Muscle of leg (tissue), 3 donors: ENCODE measurements at regions not wholly inside any gene's neighbourhood (a gene's known extent, or its start where the extent isn't known, plus 50 kb on each side); places are given as distances from the start of the nearest gene placed in this dataset.

Experiments
- DNase-seq: peaks from one replicate; pipeline ENCODE4 v3.0.0; 2013
- H3K27ac ChIP-seq: one replicate; pipeline ENCODE4 v1.5.1; 2013; ENCODE audit warnings: mild to moderate bottlenecking, low read length, control low read depth
- H3K27me3 ChIP-seq: one replicate; pipeline ENCODE4 v1.6.1; 2013; ENCODE audit warnings: low read length; ENCODE audit not compliant: control insufficient read depth, insufficient read depth
- H3K36me3 ChIP-seq: one replicate; pipeline ENCODE4 v1.6.1; 2013; ENCODE audit warnings: low read length; ENCODE audit not compliant: control insufficient read depth, insufficient read depth
- H3K4me1 ChIP-seq: one replicate; pipeline ENCODE4 v1.6.1; 2013; ENCODE audit warnings: low read length; ENCODE audit not compliant: control insufficient read depth, insufficient read depth
- H3K4me3 ChIP-seq: one replicate; pipeline ENCODE4 v1.5.1; 2013; ENCODE audit warnings: low read length, control low read depth
- H3K9me3 ChIP-seq: replicated peaks from 2 replicates; pipeline ENCODE4 v1.6.1; 2013; ENCODE audit warnings: low read depth, low read length; ENCODE audit not compliant: control insufficient read depth
- WGBS: methylation state at CpG from one replicate; pipeline ENCODE4 v1.1.5; 2013; ENCODE audit warnings: missing lambda C conversion rate; ENCODE audit not compliant: insufficient coverage; 5-methylcytosine and 5-hydroxymethylcytosine counted together

DNA sequence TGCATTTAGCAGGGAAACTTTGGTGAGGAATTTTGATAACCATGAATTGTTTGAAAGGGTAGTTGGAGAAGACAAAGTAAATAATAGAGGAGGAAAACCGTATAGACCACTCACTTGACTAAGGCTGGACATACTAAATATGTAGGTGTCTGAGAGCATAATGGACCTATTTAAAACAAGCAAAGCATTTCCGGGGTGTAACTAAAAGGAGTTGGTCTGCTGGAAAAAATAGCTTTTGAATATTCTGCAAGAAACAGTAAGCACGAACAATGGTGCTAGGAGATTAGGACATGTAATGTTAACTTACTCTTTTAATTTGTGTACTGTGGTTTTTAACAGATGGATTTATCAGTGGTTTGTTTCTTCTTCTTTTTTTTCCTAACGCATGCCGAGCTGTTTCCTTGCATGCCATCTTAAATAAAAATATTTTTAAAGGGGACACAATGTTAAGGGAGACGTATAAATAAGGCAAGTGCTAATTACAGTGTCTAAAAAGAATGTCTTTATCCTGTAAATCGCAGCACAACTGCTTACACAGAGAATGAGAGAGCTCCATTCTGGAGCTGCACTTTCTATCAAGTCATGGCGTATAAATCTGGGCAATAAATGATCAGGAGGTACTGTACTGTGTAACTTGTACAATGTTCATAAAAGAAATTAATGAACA, 492.1 kb downstream of the LMO4 start:
- no peak overlapping the region for H3K27ac ChIP-seq
- H3K36me3 ChIP-seq: no peaks in the 10 kb centered on the region
- no peak for DNase-seq
- 54% methylated on average over 3 of the region's 8 CpGs for whole genome bisulfite sequencing
- peaks cover 3% of the 10 kb centered on the region for H3K9me3 ChIP-seq
- H3K4me1 ChIP-seq: peaks cover 3% of the 10 kb centered on the region
- H3K27me3 ChIP-seq: no peaks in the 10 kb centered on the region
- no peak overlapping the region for H3K4me3 ChIP-seq

DNA sequence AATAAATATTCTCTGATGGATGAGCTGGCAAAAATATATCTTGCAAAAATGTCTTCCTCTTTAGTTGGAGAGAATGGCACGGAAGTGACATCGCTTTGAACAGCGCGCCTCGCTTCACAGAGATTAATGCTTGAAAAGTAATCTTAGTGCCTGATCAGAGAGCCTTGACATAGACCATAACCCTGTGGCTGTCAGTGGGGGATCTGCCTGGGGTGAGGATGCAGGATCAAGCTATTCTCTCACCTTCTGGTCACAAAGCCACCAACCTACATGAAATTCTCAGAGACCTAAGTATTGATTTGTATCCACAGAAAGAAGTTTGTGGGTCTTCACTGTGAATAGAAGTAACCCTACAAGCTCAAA, 492.6 kb downstream of the LMO4 start:
- H3K27me3 ChIP-seq: no peaks in the 10 kb centered on the region
- DNase-seq: no peak
- H3K4me1 ChIP-seq: peaks cover 5% of the 10 kb centered on the region
- 88% methylated on average over 5 of the region's 5 CpGs for whole genome bisulfite sequencing
- H3K36me3 ChIP-seq: no peaks in the 10 kb centered on the region
- H3K27ac ChIP-seq: no peak overlapping the region
- no peak overlapping the region for H3K4me3 ChIP-seq
- H3K9me3 ChIP-seq: peaks cover 3% of the 10 kb centered on the region

DNA sequence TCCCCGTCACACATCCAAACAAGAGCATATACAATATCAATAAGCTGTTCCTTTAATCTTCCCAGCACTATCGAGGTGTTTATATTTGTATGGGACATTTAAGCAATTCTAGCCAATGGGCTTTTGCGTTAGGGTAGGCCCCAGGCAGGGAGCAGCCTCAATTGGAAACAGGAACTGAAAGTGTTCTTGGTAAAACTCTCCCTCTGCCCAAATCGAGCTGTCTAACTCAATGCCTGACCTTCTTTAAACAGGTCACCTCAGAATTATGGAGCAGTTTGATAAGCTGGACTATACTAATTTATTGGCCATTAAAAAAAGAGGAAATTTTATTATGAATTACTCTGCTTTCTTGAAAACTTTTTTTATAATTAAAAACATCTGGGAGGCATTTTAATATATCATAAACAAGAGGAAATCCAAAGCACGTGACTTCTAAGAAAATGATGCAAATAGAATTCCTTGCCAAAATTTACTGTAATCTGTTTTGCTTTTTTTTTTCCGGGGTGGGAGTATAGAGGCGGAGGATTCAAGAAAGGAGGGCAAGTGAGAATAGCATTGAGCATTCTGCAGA, 498.1 kb downstream of the LMO4 start:
- Histone ChIP-seq H3K4me1 (peaks cover 2% of the 10 kb centered on the region), H3K27me3 (no peaks in the 10 kb centered on the region), H3K4me3 (no peak overlapping the region), H3K27ac (peak overlapping the region; percentile 59), H3K9me3 (no peaks in the 10 kb centered on the region), H3K36me3 (no peaks in the 10 kb centered on the region)
- peak; percentile 96 for DNase-seq
- no CpG with 5 or more reads among the region's 7 CpGs for WGBS

DNA sequence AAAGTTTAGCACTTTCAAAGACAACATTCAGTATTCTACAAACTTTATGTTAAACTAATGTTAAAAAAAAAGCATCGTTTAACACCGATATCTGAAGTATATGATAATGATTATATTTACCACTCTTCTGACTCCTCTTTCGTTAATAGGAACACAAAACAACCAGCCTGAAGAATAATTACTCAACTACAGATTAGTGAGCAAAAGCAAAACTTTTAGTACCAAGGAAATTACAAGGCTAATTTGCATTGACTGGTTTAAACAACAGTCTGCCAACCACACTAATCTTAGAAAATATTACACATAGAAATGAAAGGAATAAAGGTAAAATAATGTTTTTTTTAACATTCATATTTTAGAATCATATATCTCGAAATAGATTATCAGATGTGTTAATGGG, 500.7 kb downstream of the LMO4 start:
- WGBS: no CpG with 5 or more reads among the region's 4 CpGs
- no peak for DNase-seq
- peaks cover 2% of the 10 kb centered on the region for H3K4me1 ChIP-seq
- no peaks in the 10 kb centered on the region for H3K9me3 ChIP-seq
- H3K27ac ChIP-seq: no peak overlapping the region
- no peaks in the 10 kb centered on the region for H3K27me3 ChIP-seq
- no peak overlapping the region for H3K4me3 ChIP-seq
- H3K36me3 ChIP-seq: no peaks in the 10 kb centered on the region

DNA sequence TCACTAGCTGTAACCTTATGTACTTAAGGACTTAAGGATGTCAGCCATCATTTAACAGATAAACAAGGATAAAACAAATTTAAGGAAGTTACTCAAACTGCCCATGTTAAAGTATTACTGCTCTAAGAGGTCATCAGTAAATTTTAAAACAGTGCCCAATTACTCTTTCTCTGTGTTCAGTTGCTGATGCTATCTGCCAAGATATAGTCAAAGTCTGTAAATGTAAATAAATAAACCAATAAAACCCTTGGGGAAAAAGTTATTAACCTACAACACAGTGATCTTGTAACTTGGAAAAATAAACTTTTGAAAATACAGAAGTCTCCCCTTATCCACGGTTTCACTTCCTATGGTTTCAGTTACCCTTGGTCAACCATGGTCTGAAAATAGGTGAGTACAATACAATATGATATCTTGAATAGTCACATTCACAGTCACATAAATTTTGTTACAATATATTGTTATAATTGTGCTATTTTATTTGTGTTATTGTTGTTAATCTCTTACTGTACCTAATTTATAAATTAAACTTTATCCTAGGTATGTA, 501.8 kb downstream of the LMO4 start:
- H3K9me3 ChIP-seq: no peaks in the 10 kb centered on the region
- H3K27me3 ChIP-seq: no peaks in the 10 kb centered on the region
- H3K4me1 ChIP-seq: peaks cover 2% of the 10 kb centered on the region
- H3K27ac ChIP-seq: no peak overlapping the region
- no peak for DNase-seq
- H3K4me3 ChIP-seq: no peak overlapping the region
- H3K36me3 ChIP-seq: no peaks in the 10 kb centered on the region
- WGBS: no CpG with 5 or more reads among the region's 1 CpG

DNA sequence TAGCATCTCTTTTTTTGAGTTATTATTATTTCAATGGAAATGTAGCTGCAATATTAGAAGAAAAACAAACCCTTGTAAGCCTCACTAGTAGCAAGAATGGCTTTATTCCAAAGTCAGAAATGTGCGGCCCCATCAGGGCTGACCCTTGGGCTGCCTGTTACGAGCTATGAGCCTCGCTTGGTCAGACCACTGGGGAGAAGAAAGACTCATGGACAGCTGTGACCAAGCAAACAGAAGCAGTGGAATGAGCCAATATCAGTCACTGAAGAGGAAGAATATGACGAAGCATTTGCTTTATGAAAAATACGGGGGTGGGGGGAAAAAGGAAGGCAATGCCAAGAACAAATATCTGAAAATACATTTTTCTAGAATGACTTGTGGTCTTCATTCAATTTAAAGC, 504.5 kb downstream of the LMO4 start:
- H3K4me1 ChIP-seq: no peaks in the 10 kb centered on the region
- H3K27me3 ChIP-seq: no peaks in the 10 kb centered on the region
- no peaks in the 10 kb centered on the region for H3K36me3 ChIP-seq
- peak; percentile 83 for DNase-seq
- WGBS: 45% methylated on average over 3 of the region's 5 CpGs
- H3K9me3 ChIP-seq: no peaks in the 10 kb centered on the region
- H3K27ac ChIP-seq: no peak overlapping the region
- H3K4me3 ChIP-seq: no peak overlapping the region

DNA sequence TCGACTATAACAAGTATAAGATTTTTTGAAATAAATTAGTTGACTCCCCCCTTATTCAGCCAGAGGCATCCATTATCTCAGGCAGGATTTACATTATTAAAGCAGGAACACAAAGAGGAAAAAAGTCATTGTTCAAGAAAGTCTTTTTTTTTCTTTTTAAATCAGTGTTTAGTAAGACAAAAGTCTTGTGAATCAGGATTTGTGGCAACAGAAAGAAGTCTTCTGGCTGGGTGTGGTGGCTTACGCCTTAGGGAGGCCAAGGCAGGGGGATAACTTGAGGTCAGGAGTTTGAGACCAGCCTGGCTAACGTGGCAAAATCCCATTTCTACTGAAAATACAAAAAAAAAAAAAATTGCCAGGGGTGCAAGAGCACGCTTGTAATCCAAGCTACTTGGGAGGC, 505.5 kb downstream of the LMO4 start:
- WGBS: no CpG with 5 or more reads among the region's 4 CpGs
- no peaks in the 10 kb centered on the region for H3K4me1 ChIP-seq
- H3K36me3 ChIP-seq: no peaks in the 10 kb centered on the region
- H3K9me3 ChIP-seq: no peaks in the 10 kb centered on the region
- DNase-seq: no peak
- H3K27me3 ChIP-seq: no peaks in the 10 kb centered on the region
- H3K27ac ChIP-seq: no peak overlapping the region
- no peak overlapping the region for H3K4me3 ChIP-seq

DNA sequence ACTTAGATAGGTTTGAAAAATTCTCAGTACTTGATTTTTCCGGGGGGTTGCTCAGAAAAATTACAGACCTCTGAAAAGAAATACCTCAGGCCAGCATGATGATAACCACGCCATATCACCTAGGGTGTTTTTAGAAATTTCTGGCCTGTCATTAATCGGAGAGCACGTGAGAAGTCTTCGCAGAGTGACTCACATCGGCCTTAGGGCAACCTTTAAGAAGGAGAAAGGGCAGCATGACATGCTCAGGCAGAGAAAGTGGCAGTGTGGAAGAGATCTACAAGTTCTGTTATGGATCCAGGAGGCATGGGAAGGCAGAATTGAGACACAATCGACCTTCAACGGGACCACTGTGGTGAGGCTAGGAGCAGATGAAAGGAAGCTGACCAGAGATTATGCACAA, 506.3 kb downstream of the LMO4 start:
- 95% methylated on average over 7 of the region's 8 CpGs for WGBS
- Histone ChIP-seq H3K9me3 (no peaks in the 10 kb centered on the region), H3K4me1 (no peaks in the 10 kb centered on the region), H3K27me3 (no peaks in the 10 kb centered on the region), H3K4me3 (no peak overlapping the region), H3K27ac (no peak overlapping the region), H3K36me3 (no peaks in the 10 kb centered on the region)
- no peak for DNase-seq

DNA sequence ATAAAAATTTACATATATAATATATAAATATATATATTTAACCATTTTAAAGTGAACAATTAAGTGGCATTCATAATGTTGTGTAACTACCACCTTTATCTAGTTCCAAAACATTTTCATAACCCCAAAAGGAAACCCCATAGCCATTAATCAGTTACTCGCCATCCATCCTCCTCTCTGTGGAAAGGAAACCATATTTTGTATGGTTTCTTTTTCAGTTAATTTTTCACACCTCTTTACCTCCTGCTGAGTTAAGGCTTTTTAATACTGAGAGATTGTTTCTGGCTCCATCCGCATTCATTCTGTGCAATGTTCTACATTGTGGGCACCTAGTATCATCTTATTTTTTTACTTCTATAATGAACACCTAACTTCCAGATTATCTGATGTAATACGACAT, 512.1 kb downstream of the LMO4 start:
- H3K9me3 ChIP-seq: no peaks in the 10 kb centered on the region
- no CpG with 5 or more reads among the region's 3 CpGs for WGBS
- DNase-seq: no peak
- no peaks in the 10 kb centered on the region for H3K4me1 ChIP-seq
- no peaks in the 10 kb centered on the region for H3K36me3 ChIP-seq
- H3K27ac ChIP-seq: no peak overlapping the region
- H3K27me3 ChIP-seq: no peaks in the 10 kb centered on the region
- H3K4me3 ChIP-seq: no peak overlapping the region

DNA sequence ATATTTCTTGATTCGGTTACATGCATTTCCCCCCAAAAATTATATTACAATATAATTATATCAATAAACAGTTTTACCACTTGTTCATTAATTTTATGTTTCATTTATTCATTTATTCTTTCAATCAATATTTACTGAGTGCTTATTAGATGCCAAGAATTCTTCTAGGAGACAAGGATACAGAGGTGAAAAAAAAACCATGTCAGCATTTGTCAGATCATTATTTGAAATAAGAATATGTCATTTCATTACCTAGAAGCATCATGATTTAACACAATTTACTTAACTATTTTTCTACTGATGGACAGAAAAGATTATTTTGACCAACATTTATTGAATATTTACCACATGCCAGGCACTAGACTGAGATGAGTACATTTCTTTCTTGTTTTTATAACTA, 512.7 kb downstream of the LMO4 start:
- WGBS: no CpG with 5 or more reads among the region's 1 CpG
- Histone ChIP-seq H3K36me3 (no peaks in the 10 kb centered on the region), H3K4me3 (no peak overlapping the region)

More for the DNA sequence above, 512.7 kb downstream of the LMO4 start:
- Histone ChIP-seq H3K27me3 (no peaks in the 10 kb centered on the region), H3K27ac (no peak overlapping the region), H3K4me1 (no peaks in the 10 kb centered on the region), H3K9me3 (no peaks in the 10 kb centered on the region)
- no peak for DNase-seq
